NCI-H1092 (cell line): ENCODE measurements at regions not wholly inside any gene's neighbourhood (a gene's known extent, or its start where the extent isn't known, plus 50 kb on each side); places are given as distances from the start of the nearest gene placed in this dataset.
"Not testable (repeated sequence)": the region's sequence is repeated elsewhere in the genome, so short reads cannot be mapped to it uniquely, and the experiment has no call there.

Source experiments
- DNase-seq: peaks from one replicate; lab custom pipeline; 2025; lab: John Stamatoyannopoulos, UW

- no peak for DNase-seq
Measured at GRCh38 chr2:228793116-228793515, 478.0 kb downstream of the PID1 start.

GRCh38 chr2:228786901-228787300 is 484.2 kb downstream of the PID1 start:
- no peak for DNase-seq

- DNase-seq = no peak
Measured at GRCh38 chr2:228782281-228782680, 488.8 kb downstream of the PID1 start.

GRCh38 chr2:228777855-228778355 is 493.2 kb downstream of the PID1 start:
- no peak for DNase-seq

GRCh38 chr2:228774548-228774947 is 496.5 kb downstream of the PID1 start:
- DNase-seq = no peak

- DNase-seq = no peak
Measured at GRCh38 chr2:228771774-228772173, 499.3 kb downstream of the PID1 start.

- no peak for DNase-seq
Measured at GRCh38 chr2:228771315-228771714, 499.8 kb downstream of the PID1 start.

GRCh38 chr2:228768818-228769217 is 502.3 kb downstream of the PID1 start:
- no peak for DNase-seq

- not testable (repeated sequence) for DNase-seq
Measured at GRCh38 chr2:228768141-228768540, 502.9 kb downstream of the PID1 start.

GRCh38 chr2:228767196-228767595 is 503.9 kb downstream of the PID1 start:
- DNase-seq = no peak

- DNase-seq = peak; percentile 42
Measured at GRCh38 chr2:228763379-228763981, 507.6 kb downstream of the PID1 start.

GRCh38 chr2:228762565-228762964 is 508.5 kb downstream of the PID1 start:
- DNase-seq = no peak

- DNase-seq = not testable (repeated sequence)
Measured at GRCh38 chr2:228755661-228756060, 515.4 kb downstream of the PID1 start.

- DNase-seq = no peak
Measured at GRCh38 chr2:228747483-228747882, 523.6 kb downstream of the PID1 start.

- DNase-seq = no peak
Measured at GRCh38 chr2:228738671-228739380, 532.3 kb downstream of the PID1 start.

GRCh38 chr2:228735697-228736096 is 535.4 kb downstream of the PID1 start:
- DNase-seq = no peak

GRCh38 chr2:228731517-228731916 is 539.6 kb downstream of the PID1 start:
- no peak for DNase-seq

GRCh38 chr2:228728961-228729360 is 542.1 kb downstream of the PID1 start:
- no peak for DNase-seq

- DNase-seq = no peak
Measured at GRCh38 chr2:228725031-228725430, 543.5 kb upstream of the SPHKAP start.

GRCh38 chr2:228723599-228723998 is 542.1 kb upstream of the SPHKAP start:
- no peak for DNase-seq

GRCh38 chr2:228722311-228722710 is 540.8 kb upstream of the SPHKAP start:
- no peak for DNase-seq

- DNase-seq = no peak
Measured at GRCh38 chr2:228720895-228721294, 539.4 kb upstream of the SPHKAP start.

GRCh38 chr2:228709788-228710371 is 528.4 kb upstream of the SPHKAP start:
- DNase-seq = no peak
